HG03460 (cell line): ENCODE measurements at regions not wholly inside any gene's neighbourhood (a gene's known extent, or its start where the extent isn't known, plus 50 kb on each side); places are given as distances from the start of the nearest gene placed in this dataset.
"Not testable (repeated sequence)": the region's sequence is repeated elsewhere in the genome, so short reads cannot be mapped to it uniquely, and the experiment has no call there.

Experiments used
- ATAC-seq: cut with Tn5 transposase; IDR thresholded peaks from one replicate; pipeline ENCODE4 v1.9.1; 2021; ENCODE audit not compliant: unreplicated experiment

DNA sequence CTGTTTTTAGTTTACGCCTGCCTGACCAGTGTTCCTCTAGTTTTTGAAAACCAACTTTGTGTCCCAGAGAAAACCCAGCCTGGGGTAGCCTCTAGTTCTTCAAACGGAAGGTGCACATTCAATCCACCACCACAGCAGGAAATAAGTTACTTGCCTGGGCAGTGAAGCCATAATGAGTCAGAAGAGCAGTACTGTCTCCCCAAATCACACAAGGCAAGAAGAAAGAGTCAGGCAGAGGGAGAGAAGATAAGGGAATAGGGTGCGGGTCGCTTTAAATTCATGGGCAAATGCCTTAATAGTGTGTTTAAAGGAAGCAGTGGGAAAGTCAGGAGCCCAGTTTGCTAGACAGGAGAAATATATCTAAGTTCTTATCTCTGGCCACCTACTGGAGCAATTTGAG lies 333.8 kb upstream of the GRIA3 start:
- no peak for ATAC-seq

GRCh38 chrX:122856205-122856604 lies 327.9 kb upstream of the GRIA3 start:
- no peak for ATAC-seq

- ATAC-seq, result no peak
These were observed 326.3 kb upstream of the GRIA3 start for GRCh38 chrX:122857734-122858133.

DNA sequence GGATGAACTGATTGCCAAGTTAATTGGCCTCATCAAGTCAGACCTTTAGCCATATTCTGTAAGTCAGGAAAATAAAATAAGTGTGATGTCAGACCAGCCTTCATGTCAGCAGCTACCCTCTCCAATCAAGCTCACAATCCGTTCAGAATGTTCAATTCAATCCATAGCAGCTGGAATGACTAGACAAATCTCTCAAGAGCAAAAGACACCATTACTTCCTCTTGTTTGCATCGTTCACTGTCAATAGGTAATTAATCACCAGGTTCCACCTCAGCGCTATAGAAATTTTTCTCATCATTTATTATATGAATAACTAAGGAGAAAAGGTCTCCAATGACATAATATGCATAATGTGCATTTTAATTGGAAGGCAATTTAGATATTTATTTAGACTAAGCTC lies 321.0 kb upstream of the GRIA3 start:
- no peak for ATAC-seq

DNA sequence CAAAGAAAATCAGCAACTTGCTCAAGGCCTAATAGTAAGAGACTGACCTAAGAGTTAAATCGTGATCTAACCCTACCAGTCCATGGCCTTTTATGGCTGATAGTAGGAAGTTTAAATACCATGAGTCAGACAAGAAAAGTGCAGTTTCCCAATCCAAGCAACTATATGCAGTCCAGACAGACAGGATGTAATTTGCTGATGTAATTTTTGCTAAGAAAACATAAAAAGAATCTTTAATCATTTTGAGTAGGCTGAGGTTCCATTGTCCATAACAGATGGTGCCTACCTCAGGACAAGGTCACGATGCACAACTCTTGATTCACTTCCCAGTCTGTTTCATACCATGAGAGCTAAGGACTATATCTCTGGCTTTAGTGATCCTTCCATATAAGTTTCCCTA lies 317.5 kb upstream of the GRIA3 start:
- no peak for ATAC-seq

- no peak for ATAC-seq
These were observed 315.4 kb upstream of the GRIA3 start for GRCh38 chrX:122868631-122869030.

- ATAC-seq, result no peak
These were observed 314.9 kb upstream of the GRIA3 start for GRCh38 chrX:122869171-122869570.

- no peak for ATAC-seq
These were observed 305.8 kb upstream of the GRIA3 start for GRCh38 chrX:122878269-122878668.

- ATAC-seq, result no peak
These were observed 303.1 kb upstream of the GRIA3 start for GRCh38 chrX:122880952-122881351.

GRCh38 chrX:122890729-122891128 lies 293.3 kb upstream of the GRIA3 start:
- ATAC-seq, result no peak

DNA sequence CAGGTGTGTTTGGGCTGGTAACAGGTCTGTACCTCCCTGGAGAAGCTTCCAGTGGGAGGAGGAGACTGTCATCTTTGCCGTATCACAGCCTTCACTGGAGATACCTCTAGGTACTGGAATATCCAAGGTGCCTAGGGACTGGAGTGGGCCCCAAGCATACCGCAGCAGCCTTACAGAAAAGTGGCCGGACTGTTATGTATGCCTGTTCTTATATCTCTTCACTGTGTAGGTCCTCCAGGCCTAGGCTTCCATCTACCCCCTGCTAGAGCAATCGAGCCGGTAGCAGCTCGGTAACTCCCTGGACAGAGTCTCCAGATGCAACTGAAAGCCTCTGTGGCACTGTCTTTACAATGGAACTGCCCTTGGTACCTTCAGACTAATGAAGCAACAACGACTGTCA lies 277.4 kb upstream of the GRIA3 start:
- no peak for ATAC-seq

DNA sequence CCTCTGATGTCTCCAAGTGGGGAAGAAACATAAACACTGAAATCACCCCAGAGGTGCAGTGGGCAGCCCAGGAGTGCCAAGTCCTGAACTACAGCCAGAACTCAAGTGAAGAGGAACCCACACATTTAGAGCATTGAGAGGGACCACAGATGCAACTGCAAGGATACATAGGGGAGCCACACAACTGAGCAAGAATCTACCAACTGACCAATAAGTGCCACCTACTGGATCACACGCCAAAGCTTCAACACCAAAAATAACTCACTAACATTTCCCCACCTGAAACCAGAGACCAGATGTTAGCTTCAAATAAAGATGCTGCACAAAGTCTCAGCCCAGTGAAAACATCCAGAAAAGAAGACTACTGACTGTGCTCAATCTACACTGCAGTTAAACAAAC lies 276.7 kb upstream of the GRIA3 start:
- no peak for ATAC-seq

GRCh38 chrX:122910697-122911096 lies 273.4 kb upstream of the GRIA3 start:
- ATAC-seq, result no peak

DNA sequence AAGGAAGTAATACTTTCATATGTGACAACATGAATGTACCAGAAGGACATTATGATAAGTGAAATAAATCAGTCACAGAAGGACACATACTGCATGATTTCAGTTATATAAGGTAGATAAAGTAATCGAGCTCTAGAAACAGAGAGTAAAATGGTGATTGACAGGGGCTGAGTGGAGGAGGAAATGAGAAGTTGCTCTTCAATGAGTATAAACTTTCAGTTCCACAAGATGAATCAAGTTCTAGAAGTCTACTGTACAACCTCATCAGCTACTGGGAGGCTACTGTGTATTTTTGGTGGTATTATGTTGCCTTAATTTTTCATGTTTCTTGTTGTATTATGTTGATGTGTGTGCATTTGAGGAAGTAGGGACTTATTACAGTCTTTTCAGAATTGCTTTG lies 270.9 kb upstream of the GRIA3 start:
- ATAC-seq, result no peak

GRCh38 chrX:122913764-122914163 lies 270.3 kb upstream of the GRIA3 start:
- ATAC-seq, result no peak

DNA sequence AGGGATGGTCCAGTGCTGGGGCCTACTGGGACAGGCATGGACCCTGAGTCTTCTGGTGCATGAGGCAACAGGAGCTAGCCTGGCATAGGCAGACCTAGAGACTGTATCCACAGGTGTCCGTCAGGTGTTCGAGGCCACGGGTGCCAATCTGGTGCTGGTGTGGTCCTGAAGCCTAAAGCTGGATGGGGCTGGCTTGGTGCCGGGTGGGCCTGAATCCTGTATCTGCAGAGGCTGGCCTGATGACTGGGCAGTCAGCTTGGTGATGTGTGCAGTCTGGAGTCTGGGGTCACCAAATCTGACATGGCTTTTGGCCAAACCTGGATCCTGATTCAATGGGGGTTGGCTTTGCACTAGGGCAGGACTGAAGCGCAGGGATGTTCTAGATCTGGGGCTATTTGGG lies 269.8 kb upstream of the GRIA3 start:
- no peak for ATAC-seq

DNA sequence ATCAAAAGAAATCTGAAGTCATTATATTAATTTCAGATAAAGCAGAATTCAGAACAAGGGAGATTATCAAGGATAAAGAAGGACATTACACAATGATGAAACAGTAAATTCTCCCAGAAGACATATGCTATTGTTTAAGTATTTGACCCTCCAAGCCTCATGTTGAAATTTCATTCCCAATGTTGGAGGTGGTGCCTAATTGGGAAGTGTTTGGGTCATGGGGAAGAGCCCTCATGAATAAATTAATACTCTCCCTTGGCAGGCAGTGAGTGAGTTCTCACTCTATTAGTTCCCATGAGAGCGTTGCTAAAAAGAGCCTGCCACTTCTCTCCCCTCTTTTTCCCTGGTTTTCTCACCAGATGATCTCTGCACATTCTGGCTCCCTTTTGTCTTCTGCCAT lies 249.9 kb upstream of the GRIA3 start:
- ATAC-seq, result no peak

- no peak for ATAC-seq
These were observed 243.9 kb upstream of the GRIA3 start for GRCh38 chrX:122940199-122940598.

GRCh38 chrX:122941806-122942205 lies 242.3 kb upstream of the GRIA3 start:
- ATAC-seq, result no peak

GRCh38 chrX:122943918-122944317 lies 240.2 kb upstream of the GRIA3 start:
- no peak for ATAC-seq

DNA sequence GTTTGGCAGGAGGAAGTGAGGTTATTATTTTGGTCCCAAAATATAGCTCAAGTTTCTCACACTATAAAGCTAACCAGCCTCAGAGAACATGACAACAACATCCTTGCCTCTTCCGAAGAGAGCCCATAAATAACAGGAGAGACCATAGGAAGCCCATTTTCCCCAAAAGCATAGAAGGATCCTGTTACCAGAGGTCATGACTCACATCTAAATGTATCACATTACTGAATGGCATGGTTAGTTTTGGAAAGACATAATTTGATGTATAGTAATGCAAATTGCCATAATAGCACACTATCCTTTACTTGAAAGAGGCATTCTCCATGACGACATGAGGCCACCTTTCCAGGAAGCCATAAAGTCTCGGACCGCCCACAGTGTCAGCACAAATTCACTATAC lies 238.8 kb upstream of the GRIA3 start:
- ATAC-seq, result no peak

GRCh38 chrX:122972604-122973003 lies 211.5 kb upstream of the GRIA3 start:
- ATAC-seq, result no peak

- no peak for ATAC-seq
These were observed 201.6 kb upstream of the GRIA3 start for GRCh38 chrX:122982521-122982920.

DNA sequence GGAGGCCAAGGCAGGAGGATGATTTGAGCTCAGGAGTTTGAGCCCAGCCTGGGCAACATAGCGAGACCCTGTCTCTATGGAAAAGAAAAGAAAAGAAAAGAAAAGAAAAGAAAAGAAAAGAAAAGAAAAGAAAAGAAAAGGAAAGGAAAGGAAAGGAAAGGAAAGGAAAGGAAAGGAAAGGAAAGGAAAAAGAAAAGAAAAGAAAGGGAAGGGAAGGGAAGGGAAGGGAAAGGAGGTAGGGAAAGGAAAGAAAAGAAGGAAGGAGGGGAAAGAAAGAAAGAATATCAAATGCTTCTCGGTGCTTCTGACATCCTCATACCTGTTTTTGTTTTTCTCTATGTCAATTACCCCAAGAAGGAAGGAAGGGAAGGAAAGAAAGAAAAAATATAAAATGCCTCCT lies 181.2 kb upstream of the GRIA3 start:
- ATAC-seq, result not testable (repeated sequence)
